ENCODE measurements at regions not wholly inside any gene's neighbourhood (a gene's known extent, or its start where the extent isn't known, plus 50 kb on each side); places are given as distances from the start of the nearest gene placed in this dataset.
A peak's percentile ranks its signal among the peaks of the same experiment; 100 is the strongest.

DNA sequence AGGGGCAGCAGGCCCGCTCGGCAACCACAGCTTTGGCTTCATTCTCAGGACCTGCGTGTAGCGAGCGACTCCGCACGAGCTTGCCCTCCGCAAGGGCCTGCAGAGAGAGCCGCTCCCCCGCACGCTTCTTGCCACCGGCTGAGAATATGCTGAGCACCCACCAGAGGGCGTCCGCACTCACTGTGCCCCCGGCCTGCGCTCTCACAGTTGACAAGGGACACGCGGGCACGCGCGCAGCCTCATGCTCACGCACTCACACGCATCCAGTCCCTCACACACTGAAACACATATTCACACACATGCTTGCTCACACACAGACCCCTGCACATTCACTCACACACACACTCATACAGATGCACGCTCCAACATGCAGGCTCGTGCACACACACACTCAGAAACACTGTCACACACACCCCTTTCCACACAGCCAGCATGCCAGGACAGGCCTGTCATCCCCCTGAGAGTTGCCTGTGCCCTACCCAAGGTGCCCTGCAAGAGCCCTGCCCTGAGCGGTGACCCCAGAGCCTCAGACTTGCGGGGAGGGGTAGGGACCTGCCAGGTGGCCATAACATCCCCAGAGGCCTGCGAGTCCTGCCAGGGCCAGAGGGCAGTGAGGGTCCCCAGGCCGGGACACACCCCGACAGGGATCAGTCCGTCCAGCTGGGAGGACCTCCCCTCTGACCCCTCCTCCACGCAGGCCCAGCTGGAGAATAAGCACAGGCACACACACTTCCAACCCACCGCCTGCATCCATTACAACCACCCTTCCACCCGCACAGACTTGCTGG, 174.1 kb downstream of the BMP7 start:
- peak; percentile 96 for TF ChIP-seq CTCF (IDR thresholded peaks at IDR 0.05; ENCODE audit: low read depth, low read length)
- no peak for TF ChIP-seq EZH2phosphoT487 (IDR thresholded peaks at IDR 0.05; ENCODE audit: low read depth)
